Effector memory CD8-positive, alpha-beta T cell (primary cell): ENCODE measurements at regions not wholly inside any gene's neighbourhood (a gene's known extent, or its start where the extent isn't known, plus 50 kb on each side); places are given as distances from the start of the nearest gene placed in this dataset.

Experiments used
- ATAC-seq: fragments of 150-1000 bp; cut with Tn5 transposase; replicated peaks from 2 replicates; pipeline ENCODE4 v1.10.0; 2021; ENCODE audit warnings: mild to moderate bottlenecking, moderate library complexity
- DNase-seq, 3 experiments: peaks; one replicate each; pipeline ENCODE4 v3.0.0; 2021
- H3K27ac Mint-ChIP-seq, 2 donors: one replicate each; pipeline ENCODE4 v1.8.0; 2022; ENCODE audit warnings: mild to moderate bottlenecking in 2 of 2, mixed read lengths in 2 of 2, moderate library complexity in 2 of 2
- H3K27me3 Mint-ChIP-seq, 2 donors: one replicate each; pipeline ENCODE4 v1.8.0; 2022; ENCODE audit warnings: mixed read lengths in 2 of 2
- H3K36me3 Mint-ChIP-seq: one replicate; pipeline ENCODE4 v1.8.0; 2022; ENCODE audit warnings: mild to moderate bottlenecking, moderate library complexity, mixed read lengths; ENCODE audit not compliant: insufficient read depth
- H3K4me1 Mint-ChIP-seq, 2 donors: one replicate each; pipeline ENCODE4 v1.8.0; 2022; ENCODE audit warnings: low read depth in 2 of 2, mixed read lengths in 2 of 2
- H3K4me3 Mint-ChIP-seq, 2 donors: one replicate each; pipeline ENCODE4 v1.8.0; 2022; ENCODE audit warnings: mild to moderate bottlenecking in 2 of 2, mixed read lengths in 2 of 2, moderate library complexity in 2 of 2
- H3K9me3 Mint-ChIP-seq, 2 donors: one replicate each; pipeline ENCODE4 v1.8.0; 2022; ENCODE audit warnings: mixed read lengths in 2 of 2

GRCh38 chr20:57912227-57912582, 202.4 kb upstream of the PMEPA1 start:
- H3K27ac Mint-ChIP-seq, result no peak overlapping the region

DNA sequence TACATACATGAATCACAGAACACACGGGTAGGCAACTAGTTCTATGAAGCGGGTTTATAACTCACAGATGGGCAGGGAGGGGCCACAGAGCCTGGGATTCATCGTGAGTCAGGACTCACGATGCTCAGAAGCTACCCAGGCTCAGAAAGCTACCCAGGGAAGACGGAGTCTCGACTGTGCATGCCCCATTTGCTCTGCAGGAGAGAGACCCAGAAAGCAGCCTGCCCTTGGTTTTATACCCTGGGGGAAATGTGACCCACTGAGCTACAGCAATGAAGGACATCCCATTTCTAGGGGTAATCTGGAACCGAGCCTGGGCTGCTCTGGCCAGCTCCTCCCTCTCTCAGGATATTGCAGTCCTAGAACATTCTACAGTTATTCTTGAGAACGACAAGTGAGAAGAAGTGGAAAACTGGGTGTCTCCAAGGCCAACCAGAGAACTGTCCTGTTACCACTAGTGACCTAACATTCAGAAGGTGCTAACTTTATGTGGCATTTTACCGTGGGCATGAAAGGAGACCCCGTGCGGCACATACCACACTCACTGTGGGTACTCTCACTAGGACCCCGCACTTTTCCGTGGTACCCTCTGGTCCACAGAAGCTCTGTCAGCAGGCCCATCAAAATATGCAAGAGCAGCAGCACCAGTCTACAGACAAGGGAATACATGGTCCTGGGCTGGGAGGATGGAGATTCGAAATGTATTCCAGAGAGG, 201.9 kb upstream of the PMEPA1 start:
- Mint-ChIP-seq H3K4me3 (no peak overlapping the region), H3K9me3 (no peaks in the 10 kb centered on the region), H3K27me3 (peaks cover 36 to 66% of the 10 kb centered on the region in 2 donors), H3K4me1 (no peaks in the 10 kb centered on the region), H3K27ac (no peak overlapping the region), H3K36me3 (no peaks in the 10 kb centered on the region)
- ATAC-seq (no peak), DNase-seq (no peak)

More at GRCh38 chr20:57912227-57912582, 202.4 kb upstream of the PMEPA1 start:
- Mint-ChIP-seq H3K4me1 (no peaks in the 10 kb centered on the region), H3K36me3 (no peaks in the 10 kb centered on the region), H3K9me3 (no peaks in the 10 kb centered on the region), H3K27me3 (peaks cover 38 to 66% of the 10 kb centered on the region in 2 donors), H3K4me3 (no peak overlapping the region)
- DNase-seq, result no peak
- no peak for ATAC-seq

DNA sequence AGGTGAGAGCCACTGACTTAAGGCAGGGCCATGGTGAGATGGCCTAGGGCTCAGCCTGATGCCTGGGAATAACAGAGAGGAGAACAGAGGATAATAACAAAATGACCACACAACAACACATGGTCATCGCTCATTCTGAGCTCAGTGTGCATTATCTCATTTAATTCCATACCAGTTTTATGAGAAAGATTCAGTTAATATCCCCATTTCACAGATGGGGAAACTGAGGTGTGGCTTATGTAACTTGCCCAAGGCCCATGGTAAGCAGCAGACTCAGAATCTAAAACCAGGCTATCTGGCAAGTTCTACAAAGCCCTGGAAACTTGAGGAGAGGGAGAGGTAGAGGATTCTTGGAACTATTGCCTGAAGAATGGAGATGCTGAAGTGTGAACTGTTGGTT, 200.9 kb upstream of the PMEPA1 start:
- no peak overlapping the region for H3K4me3 Mint-ChIP-seq
- no peaks in the 10 kb centered on the region for H3K9me3 Mint-ChIP-seq
- no peaks in the 10 kb centered on the region for H3K4me1 Mint-ChIP-seq
- peaks cover 40 to 66% of the 10 kb centered on the region in 2 donors for H3K27me3 Mint-ChIP-seq
- DNase-seq (no peak), ATAC-seq (no peak)
- peak overlapping the region in 1 of 2 donors; percentile 24 for H3K27ac Mint-ChIP-seq
- H3K36me3 Mint-ChIP-seq, result no peaks in the 10 kb centered on the region

- DNase-seq (no peak), ATAC-seq (no peak)
- Mint-ChIP-seq H3K27ac (no peak overlapping the region), H3K9me3 (no peaks in the 10 kb centered on the region), H3K27me3 (peaks cover 49 to 70% of the 10 kb centered on the region in 2 donors), H3K4me3 (no peak overlapping the region), H3K4me1 (no peaks in the 10 kb centered on the region), H3K36me3 (no peaks in the 10 kb centered on the region)
Observed at GRCh38 chr20:57909763-57910331, 200.0 kb upstream of the PMEPA1 start.

GRCh38 chr20:57908704-57909630, 199.2 kb upstream of the PMEPA1 start:
- H3K27me3 Mint-ChIP-seq, result peaks cover 54 to 74% of the 10 kb centered on the region in 2 donors

GRCh38 chr20:57908226-57908625, 198.4 kb upstream of the PMEPA1 start:
- Mint-ChIP-seq H3K9me3 (no peaks in the 10 kb centered on the region), H3K27me3 (peaks cover 54 to 73% of the 10 kb centered on the region in 2 donors), H3K36me3 (no peaks in the 10 kb centered on the region), H3K4me3 (no peak overlapping the region), H3K27ac (no peak overlapping the region), H3K4me1 (no peaks in the 10 kb centered on the region)
- ATAC-seq (no peak), DNase-seq (no peak)

More at GRCh38 chr20:57908704-57909630, 199.2 kb upstream of the PMEPA1 start:
- H3K9me3 Mint-ChIP-seq, result no peaks in the 10 kb centered on the region
- no peak for ATAC-seq
- H3K36me3 Mint-ChIP-seq, result no peaks in the 10 kb centered on the region
- no peak overlapping the region for H3K4me3 Mint-ChIP-seq
- no peaks in the 10 kb centered on the region for H3K4me1 Mint-ChIP-seq
- DNase-seq, result no peak
- H3K27ac Mint-ChIP-seq, result no peak overlapping the region

- no peaks in the 10 kb centered on the region for H3K4me1 Mint-ChIP-seq
- no peaks in the 10 kb centered on the region for H3K9me3 Mint-ChIP-seq
- H3K4me3 Mint-ChIP-seq, result no peak overlapping the region
- DNase-seq, result no peak
- ATAC-seq, result no peak
- H3K27me3 Mint-ChIP-seq, result peaks cover 49 to 69% of the 10 kb centered on the region in 2 donors
- H3K27ac Mint-ChIP-seq, result no peak overlapping the region
- H3K36me3 Mint-ChIP-seq, result no peaks in the 10 kb centered on the region
Observed at GRCh38 chr20:57907131-57908000, 197.6 kb upstream of the PMEPA1 start.

DNA sequence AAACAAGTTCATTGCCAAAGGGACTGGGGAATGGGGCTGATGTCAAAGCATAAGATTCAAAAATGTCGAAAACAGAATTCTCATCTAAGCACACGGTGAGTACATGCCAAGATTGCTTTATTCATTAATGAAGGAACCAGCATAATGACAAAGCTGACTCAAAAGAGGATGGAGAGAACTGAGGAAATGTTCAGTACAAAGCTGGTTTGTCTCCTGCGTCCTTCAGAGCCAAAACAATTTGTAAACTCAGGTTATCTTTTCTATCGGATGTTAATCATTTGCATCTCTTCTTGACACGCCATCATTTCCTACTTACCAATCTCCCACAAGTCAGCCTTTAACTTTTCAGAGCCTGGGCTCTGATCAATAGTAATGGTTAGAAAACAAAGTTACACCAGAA, 195.6 kb upstream of the PMEPA1 start:
- no peaks in the 10 kb centered on the region for H3K9me3 Mint-ChIP-seq
- peaks cover 54 to 71% of the 10 kb centered on the region in 2 donors for H3K27me3 Mint-ChIP-seq
- DNase-seq (no peak), ATAC-seq (no peak)
- H3K4me3 Mint-ChIP-seq, result no peak overlapping the region
- H3K27ac Mint-ChIP-seq, result no peak overlapping the region
- H3K36me3 Mint-ChIP-seq, result no peaks in the 10 kb centered on the region
- H3K4me1 Mint-ChIP-seq, result no peaks in the 10 kb centered on the region

GRCh38 chr20:57904314-57905105, 194.7 kb upstream of the PMEPA1 start:
- H3K9me3 Mint-ChIP-seq, result no peaks in the 10 kb centered on the region
- H3K4me3 Mint-ChIP-seq, result no peak overlapping the region
- peaks cover 49 to 71% of the 10 kb centered on the region in 2 donors for H3K27me3 Mint-ChIP-seq
- no peak for DNase-seq
- H3K36me3 Mint-ChIP-seq, result no peaks in the 10 kb centered on the region
- ATAC-seq, result no peak
- no peak overlapping the region for H3K27ac Mint-ChIP-seq
- H3K4me1 Mint-ChIP-seq, result no peaks in the 10 kb centered on the region

- DNase-seq (no peak), ATAC-seq (no peak)
- no peak overlapping the region for H3K4me3 Mint-ChIP-seq
- H3K27me3 Mint-ChIP-seq, result peaks cover 65 to 66% of the 10 kb centered on the region in 2 donors
- no peak overlapping the region for H3K27ac Mint-ChIP-seq
- no peaks in the 10 kb centered on the region for H3K36me3 Mint-ChIP-seq
- H3K9me3 Mint-ChIP-seq, result no peaks in the 10 kb centered on the region
- no peaks in the 10 kb centered on the region for H3K4me1 Mint-ChIP-seq
Observed at GRCh38 chr20:57902473-57902872, 192.7 kb upstream of the PMEPA1 start.

DNA sequence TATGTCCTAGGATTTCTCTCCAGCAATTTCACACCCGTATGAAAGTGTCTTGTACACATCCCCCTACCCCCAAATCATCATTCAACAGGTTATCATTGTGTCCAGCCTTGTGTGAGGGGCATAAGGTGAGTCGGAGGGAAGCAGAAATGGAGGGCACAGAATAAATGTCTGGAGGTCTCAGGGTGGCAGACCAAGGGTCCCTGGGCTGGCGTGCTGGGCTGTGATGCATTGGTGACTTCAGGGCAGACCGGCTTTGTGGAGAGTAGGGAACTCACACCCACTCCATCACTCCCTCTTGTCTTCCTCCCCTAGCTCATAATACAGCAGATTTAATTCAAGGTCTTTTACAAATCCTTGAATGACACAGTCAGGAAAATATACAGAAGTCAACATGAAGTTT, 191.7 kb upstream of the PMEPA1 start:
- no peak for ATAC-seq
- Mint-ChIP-seq H3K27ac (no peak overlapping the region), H3K27me3 (peaks cover 63 to 67% of the 10 kb centered on the region in 2 donors)

DNA sequence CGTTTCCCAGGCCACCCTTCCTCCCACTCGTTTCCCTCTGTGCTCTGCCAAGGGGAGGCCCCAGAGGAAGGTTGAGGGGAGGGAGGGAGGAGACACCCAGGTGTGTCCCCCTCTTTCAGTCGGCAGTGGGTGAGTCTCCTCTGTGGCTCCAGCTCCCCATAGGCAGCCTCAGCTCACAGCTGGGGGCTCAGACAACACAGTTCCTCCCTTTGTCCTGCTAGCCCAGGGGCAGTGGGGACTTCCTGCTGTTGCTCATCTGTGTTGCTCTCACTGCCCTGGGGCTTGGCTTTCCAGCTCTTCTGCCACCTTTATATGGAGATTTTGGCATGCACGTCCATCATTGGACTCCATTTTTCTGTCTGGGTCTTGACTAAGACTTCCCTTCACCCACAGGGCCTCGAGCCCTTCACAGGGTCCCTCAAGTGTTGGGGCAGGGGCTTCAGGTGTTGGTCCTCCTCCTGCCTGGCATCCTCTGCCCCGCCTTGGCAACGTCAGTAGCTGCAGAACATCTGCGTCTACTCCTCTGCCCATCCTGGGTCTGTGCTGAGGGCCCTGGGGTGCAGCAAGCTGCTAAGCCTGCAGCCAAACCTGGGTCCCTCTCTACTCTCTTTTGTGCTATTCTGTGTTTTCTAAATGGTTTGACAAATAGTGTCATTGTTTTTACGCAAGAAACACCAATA, 190.6 kb upstream of the PMEPA1 start:
- Mint-ChIP-seq H3K4me3 (no peak overlapping the region), H3K9me3 (no peaks in the 10 kb centered on the region), H3K36me3 (no peaks in the 10 kb centered on the region), H3K4me1 (no peaks in the 10 kb centered on the region), H3K27ac (no peak overlapping the region), H3K27me3 (peaks cover 60 to 72% of the 10 kb centered on the region in 2 donors)
- DNase-seq (no peak), ATAC-seq (no peak)

More for the DNA sequence above, 191.7 kb upstream of the PMEPA1 start:
- no peaks in the 10 kb centered on the region for H3K36me3 Mint-ChIP-seq
- H3K4me3 Mint-ChIP-seq, result no peak overlapping the region
- no peak for DNase-seq
- no peaks in the 10 kb centered on the region for H3K4me1 Mint-ChIP-seq
- no peaks in the 10 kb centered on the region for H3K9me3 Mint-ChIP-seq
